ENCODE measurements at regions not wholly inside any gene's neighbourhood (a gene's known extent, or its start where the extent isn't known, plus 50 kb on each side); places are given as distances from the start of the nearest gene placed in this dataset.

GRCh38 chr17:62882878-62883277 is 74.8 kb upstream of the MARCHF10 start:
- TF ChIP-seq ZFP3 (CRISPR knock-in tag; IDR thresholded peaks at IDR 0.05) (no peak), PATZ1 (CRISPR knock-in tag; IDR thresholded peaks at IDR 0.05; ENCODE audit: borderline replicate concordance) (no peak), GLIS3 (CRISPR knock-in tag; IDR thresholded peaks at IDR 0.05) (no peak), ZNF8 (CRISPR knock-in tag; IDR thresholded peaks at IDR 0.05) (no peak)
